CD8-positive, alpha-beta memory T cell (primary cell): ENCODE measurements at regions not wholly inside any gene's neighbourhood (a gene's known extent, or its start where the extent isn't known, plus 50 kb on each side); places are given as distances from the start of the nearest gene placed in this dataset.

Experiments used
- CTCF ChIA-PET: fragments of 350-600 bp; sonication (Branson Sonifier 250); formaldehyde crosslinking; loops from one replicate; lab custom pipeline; 2021; ENCODE audit warnings: antibody characterized with exemption; lab: Charles Lee
- POLR2A ChIA-PET: fragments of 350-600 bp; sonication (Branson Sonifier 250); formaldehyde crosslinking; loops from one replicate; lab custom pipeline; 2021; ENCODE audit warnings: antibody characterized with exemption; lab: Charles Lee
- DNase-seq, 5 donors: peaks; one replicate each; pipeline versions ENCODE4 v3.0.0 to v3.0.0-alpha.2; 2020 to 2022; ENCODE audit warnings: mixed read lengths in 1 of 5
- H3K27ac ChIP-seq: one replicate; pipeline ENCODE4 v1.7.0; 2013; ENCODE audit warnings: low read depth, mild to moderate bottlenecking, low read length, moderate library complexity
- H3K27me3 ChIP-seq: 2 replicates; pipeline ENCODE4 v1.7.0; 2013; ENCODE audit warnings: low read length, mild to moderate bottlenecking; ENCODE audit not compliant: insufficient read depth, poor library complexity, severe bottlenecking
- H3K36me3 ChIP-seq: 2 replicates; pipeline ENCODE4 v1.7.0; 2013; ENCODE audit warnings: mild to moderate bottlenecking, low read length, moderate library complexity; ENCODE audit not compliant: insufficient read depth
- H3K4me1 ChIP-seq: 2 replicates; pipeline ENCODE4 v1.7.0; 2013; ENCODE audit warnings: mild to moderate bottlenecking, low read length, moderate library complexity; ENCODE audit not compliant: insufficient read depth
- H3K4me3 ChIP-seq: 2 replicates; pipeline ENCODE4 v1.7.0; 2013; ENCODE audit warnings: mild to moderate bottlenecking, low read length
- H3K9me3 ChIP-seq: 2 replicates; pipeline ENCODE4 v1.7.0; 2013; ENCODE audit warnings: mild to moderate bottlenecking, low read length
- H3K27ac Mint-ChIP-seq, 8 donors: one replicate each; pipeline ENCODE4 v1.8.0; 2020 to 2021; ENCODE audit warnings: mixed read lengths in 8 of 8, mild to moderate bottlenecking in 6 of 8, inconsistent platforms in 3 of 8, moderate library complexity in 3 of 8
- H3K27me3 Mint-ChIP-seq, 2 donors: one replicate each; pipeline ENCODE4 v1.8.0; 2020 to 2021; ENCODE audit warnings: mixed read lengths in 2 of 2, mild to moderate bottlenecking in 1 of 2, moderate library complexity in 1 of 2
- H3K36me3 Mint-ChIP-seq, 3 donors: one replicate each; pipeline ENCODE4 v1.8.0; 2020 to 2021; ENCODE audit warnings: mixed read lengths in 3 of 3, inconsistent platforms in 1 of 3, mild to moderate bottlenecking in 1 of 3
- H3K4me1 Mint-ChIP-seq, 3 donors: one replicate each; pipeline ENCODE4 v1.8.0; 2020 to 2021; ENCODE audit warnings: mixed read lengths in 3 of 3, inconsistent platforms in 1 of 3, mild to moderate bottlenecking in 1 of 3
- H3K4me3 Mint-ChIP-seq, 7 donors: one replicate each; pipeline ENCODE4 v1.8.0; 2020 to 2021; ENCODE audit warnings: mixed read lengths in 7 of 7, mild to moderate bottlenecking in 6 of 7, moderate library complexity in 4 of 7, inconsistent platforms in 2 of 7
- H3K9me3 Mint-ChIP-seq, 5 donors: one replicate each; pipeline ENCODE4 v1.8.0; 2020 to 2022; ENCODE audit warnings: mixed read lengths in 5 of 5, mild to moderate bottlenecking in 3 of 5, moderate library complexity in 2 of 5, inconsistent platforms in 1 of 5

- no peaks in the 10 kb centered on the region for H3K36me3 Mint-ChIP-seq
- no peaks in the 10 kb centered on the region for H3K9me3 ChIP-seq
- peaks cover 0 to 7% (median 4%) of the 10 kb centered on the region in 5 donors for H3K9me3 Mint-ChIP-seq
- peaks cover 0 to 3% of the 10 kb centered on the region in 2 donors for H3K27me3 Mint-ChIP-seq
- H3K4me3 ChIP-seq, result no peak overlapping the region
- no peak overlapping the region for H3K27ac ChIP-seq
- no peak overlapping the region for H3K4me3 Mint-ChIP-seq
- no peak for DNase-seq
- no peak overlapping the region for H3K27ac Mint-ChIP-seq
- no peaks in the 10 kb centered on the region for H3K36me3 ChIP-seq
- POLR2A ChIA-PET, result no interaction called here
- no peaks in the 10 kb centered on the region for H3K4me1 Mint-ChIP-seq
- H3K4me1 ChIP-seq, result no peaks in the 10 kb centered on the region
- no peaks in the 10 kb centered on the region for H3K27me3 ChIP-seq
- CTCF ChIA-PET, result no interaction called here
These were observed 147.3 kb downstream of the ACTL7B start for GRCh38 chr9:108708448-108708847.

GRCh38 chr9:108707120-108707519, 148.7 kb downstream of the ACTL7B start:
- no peak for DNase-seq
- Mint-ChIP-seq H3K27ac (no peak overlapping the region), H3K9me3 (peaks cover 0 to 7% (median 4%) of the 10 kb centered on the region in 5 donors), H3K4me1 (no peaks in the 10 kb centered on the region), H3K4me3 (no peak overlapping the region), H3K27me3 (no peaks in the 10 kb centered on the region), H3K36me3 (no peaks in the 10 kb centered on the region)
- no peaks in the 10 kb centered on the region for H3K4me1 ChIP-seq
- no peak overlapping the region for H3K4me3 ChIP-seq
- CTCF ChIA-PET, result no interaction called here
- H3K36me3 ChIP-seq, result no peaks in the 10 kb centered on the region
- POLR2A ChIA-PET, result no interaction called here
- no peaks in the 10 kb centered on the region for H3K9me3 ChIP-seq
- H3K27ac ChIP-seq, result no peak overlapping the region
- no peaks in the 10 kb centered on the region for H3K27me3 ChIP-seq

GRCh38 chr9:108704156-108704852, 151.5 kb downstream of the ACTL7B start:
- H3K27ac Mint-ChIP-seq, result no peak overlapping the region
- H3K36me3 ChIP-seq, result no peaks in the 10 kb centered on the region
- no peaks in the 10 kb centered on the region for H3K9me3 ChIP-seq
- ChIA-PET POLR2A (no interaction called here), CTCF (no interaction called here)
- no peaks in the 10 kb centered on the region for H3K4me1 ChIP-seq
- no peak for DNase-seq
- no peaks in the 10 kb centered on the region for H3K27me3 Mint-ChIP-seq
- H3K36me3 Mint-ChIP-seq, result no peaks in the 10 kb centered on the region
- H3K27me3 ChIP-seq, result no peaks in the 10 kb centered on the region
- no peak overlapping the region for H3K27ac ChIP-seq
- H3K4me3 Mint-ChIP-seq, result no peak overlapping the region
- H3K4me3 ChIP-seq, result no peak overlapping the region
- H3K9me3 Mint-ChIP-seq, result peaks cover 0 to 7% (median 4%) of the 10 kb centered on the region in 5 donors
- no peaks in the 10 kb centered on the region for H3K4me1 Mint-ChIP-seq

- H3K4me3 ChIP-seq, result no peak overlapping the region
- no peaks in the 10 kb centered on the region for H3K36me3 ChIP-seq
- no peaks in the 10 kb centered on the region for H3K36me3 Mint-ChIP-seq
- DNase-seq, result no peak
- no peaks in the 10 kb centered on the region for H3K4me1 Mint-ChIP-seq
- H3K27ac Mint-ChIP-seq, result no peak overlapping the region
- no peaks in the 10 kb centered on the region for H3K4me1 ChIP-seq
- no peaks in the 10 kb centered on the region for H3K9me3 ChIP-seq
- H3K27ac ChIP-seq, result no peak overlapping the region
- ChIA-PET CTCF (no interaction called here), POLR2A (no interaction called here)
- H3K27me3 ChIP-seq, result no peaks in the 10 kb centered on the region
- peaks cover 1 to 8% (median 4%) of the 10 kb centered on the region in 5 donors for H3K9me3 Mint-ChIP-seq
- no peak overlapping the region for H3K4me3 Mint-ChIP-seq
- peaks cover 0 to 2% of the 10 kb centered on the region in 2 donors for H3K27me3 Mint-ChIP-seq
These were observed 152.4 kb downstream of the ACTL7B start for GRCh38 chr9:108703429-108703828.

GRCh38 chr9:108702681-108703080, 153.1 kb downstream of the ACTL7B start:
- H3K36me3 ChIP-seq, result no peaks in the 10 kb centered on the region
- ChIA-PET POLR2A (no interaction called here), CTCF (no interaction called here)
- no peaks in the 10 kb centered on the region for H3K9me3 ChIP-seq
- H3K27ac ChIP-seq, result no peak overlapping the region
- Mint-ChIP-seq H3K4me3 (no peak overlapping the region), H3K9me3 (peaks cover 1 to 8% (median 4%) of the 10 kb centered on the region in 5 donors), H3K4me1 (no peaks in the 10 kb centered on the region), H3K36me3 (no peaks in the 10 kb centered on the region), H3K27ac (no peak overlapping the region), H3K27me3 (peaks cover 0 to 2% of the 10 kb centered on the region in 2 donors)
- H3K27me3 ChIP-seq, result no peaks in the 10 kb centered on the region
- H3K4me1 ChIP-seq, result no peaks in the 10 kb centered on the region
- no peak for DNase-seq
- H3K4me3 ChIP-seq, result no peak overlapping the region

- Histone ChIP-seq H3K9me3 (no peaks in the 10 kb centered on the region), H3K4me3 (no peak overlapping the region), H3K36me3 (no peaks in the 10 kb centered on the region), H3K27ac (no peak overlapping the region), H3K27me3 (no peaks in the 10 kb centered on the region), H3K4me1 (no peaks in the 10 kb centered on the region)
- Mint-ChIP-seq H3K9me3 (peaks cover 2 to 12% (median 11%) of the 10 kb centered on the region in 5 donors), H3K4me1 (no peaks in the 10 kb centered on the region), H3K27me3 (peaks cover 0 to 2% of the 10 kb centered on the region in 2 donors), H3K4me3 (no peak overlapping the region), H3K36me3 (no peaks in the 10 kb centered on the region), H3K27ac (no peak overlapping the region)
- DNase-seq, result no peak
- ChIA-PET CTCF (no interaction called here), POLR2A (no interaction called here)
These were observed 157.0 kb downstream of the ACTL7B start for GRCh38 chr9:108698801-108699200.

GRCh38 chr9:108698231-108698630, 157.6 kb downstream of the ACTL7B start:
- POLR2A ChIA-PET, result no interaction called here
- no peak for DNase-seq
- Histone ChIP-seq H3K4me3 (no peak overlapping the region), H3K27ac (no peak overlapping the region), H3K9me3 (no peaks in the 10 kb centered on the region), H3K4me1 (no peaks in the 10 kb centered on the region), H3K27me3 (no peaks in the 10 kb centered on the region), H3K36me3 (no peaks in the 10 kb centered on the region)
- H3K4me1 Mint-ChIP-seq, result no peaks in the 10 kb centered on the region
- peak overlapping the region in 1 of 8 donors; percentile 34 for H3K27ac Mint-ChIP-seq
- peaks cover 0 to 2% of the 10 kb centered on the region in 2 donors for H3K27me3 Mint-ChIP-seq
- no peaks in the 10 kb centered on the region for H3K36me3 Mint-ChIP-seq
- CTCF ChIA-PET, result no interaction called here
- peaks cover 2 to 12% (median 11%) of the 10 kb centered on the region in 5 donors for H3K9me3 Mint-ChIP-seq
- H3K4me3 Mint-ChIP-seq, result no peak overlapping the region

- H3K4me3 Mint-ChIP-seq, result no peak overlapping the region
- H3K9me3 Mint-ChIP-seq, result peaks cover 3 to 17% (median 8%) of the 10 kb centered on the region in 5 donors
- H3K27me3 Mint-ChIP-seq, result peaks cover 0 to 2% of the 10 kb centered on the region in 2 donors
- no peak overlapping the region for H3K4me3 ChIP-seq
- H3K27ac Mint-ChIP-seq, result no peak overlapping the region
- no peak for DNase-seq
- ChIA-PET POLR2A (no interaction called here), CTCF (no interaction called here)
- no peak overlapping the region for H3K27ac ChIP-seq
- H3K4me1 ChIP-seq, result no peaks in the 10 kb centered on the region
- H3K9me3 ChIP-seq, result no peaks in the 10 kb centered on the region
- no peaks in the 10 kb centered on the region for H3K36me3 ChIP-seq
- no peaks in the 10 kb centered on the region for H3K27me3 ChIP-seq
- H3K4me1 Mint-ChIP-seq, result no peaks in the 10 kb centered on the region
- no peaks in the 10 kb centered on the region for H3K36me3 Mint-ChIP-seq
These were observed 159.6 kb downstream of the ACTL7B start for GRCh38 chr9:108696156-108696555.
